Neural progenitor cell (in vitro differentiated cells): ENCODE measurements at regions not wholly inside any gene's neighbourhood (a gene's known extent, or its start where the extent isn't known, plus 50 kb on each side); places are given as distances from the start of the nearest gene placed in this dataset.

ENCODE experiments used
- EZH2phosphoT487 ChIP-seq: fragments of 200-600 bp; sonication (generic); IDR thresholded peaks from 2 replicates; pipeline ENCODE4 v1.6.1; 2017; ENCODE audit warnings: antibody characterized with exemption
- TF ChIP-seq, protein P1 (sequence below): fragments of 200-600 bp; sonication (generic); IDR thresholded peaks from 2 replicates; pipeline ENCODE4 v1.5.1; 2017; ENCODE audit warnings: antibody characterized with exemption, mild to moderate bottlenecking

DNA sequence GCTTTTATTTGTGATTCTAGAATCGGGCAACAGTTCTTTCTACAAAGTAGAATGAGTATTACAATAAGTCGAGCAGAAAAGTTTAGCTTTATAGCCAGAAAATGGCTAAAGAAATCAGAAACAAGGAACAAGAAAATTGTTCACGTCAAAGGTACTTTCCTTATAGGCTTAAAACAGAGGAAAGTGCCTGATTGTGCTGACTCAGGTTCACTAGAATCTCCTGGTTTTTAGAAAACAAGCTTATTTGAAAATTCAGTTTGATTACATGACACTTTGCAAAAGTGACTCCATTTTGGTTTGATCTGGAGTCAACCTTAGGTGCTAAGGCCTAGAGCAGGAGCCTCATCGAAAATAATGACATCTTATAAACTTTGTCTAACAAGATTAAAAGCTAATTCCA lies 564.7 kb upstream of the FLRT2 start:
- TF ChIP-seq, protein P1, sequence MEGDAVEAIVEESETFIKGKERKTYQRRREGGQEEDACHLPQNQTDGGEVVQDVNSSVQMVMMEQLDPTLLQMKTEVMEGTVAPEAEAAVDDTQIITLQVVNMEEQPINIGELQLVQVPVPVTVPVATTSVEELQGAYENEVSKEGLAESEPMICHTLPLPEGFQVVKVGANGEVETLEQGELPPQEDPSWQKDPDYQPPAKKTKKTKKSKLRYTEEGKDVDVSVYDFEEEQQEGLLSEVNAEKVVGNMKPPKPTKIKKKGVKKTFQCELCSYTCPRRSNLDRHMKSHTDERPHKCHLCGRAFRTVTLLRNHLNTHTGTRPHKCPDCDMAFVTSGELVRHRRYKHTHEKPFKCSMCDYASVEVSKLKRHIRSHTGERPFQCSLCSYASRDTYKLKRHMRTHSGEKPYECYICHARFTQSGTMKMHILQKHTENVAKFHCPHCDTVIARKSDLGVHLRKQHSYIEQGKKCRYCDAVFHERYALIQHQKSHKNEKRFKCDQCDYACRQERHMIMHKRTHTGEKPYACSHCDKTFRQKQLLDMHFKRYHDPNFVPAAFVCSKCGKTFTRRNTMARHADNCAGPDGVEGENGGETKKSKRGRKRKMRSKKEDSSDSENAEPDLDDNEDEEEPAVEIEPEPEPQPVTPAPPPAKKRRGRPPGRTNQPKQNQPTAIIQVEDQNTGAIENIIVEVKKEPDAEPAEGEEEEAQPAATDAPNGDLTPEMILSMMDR = no peak
- no peak for TF ChIP-seq EZH2phosphoT487
